ENCODE measurements at regions not wholly inside any gene's neighbourhood (a gene's known extent, or its start where the extent isn't known, plus 50 kb on each side); places are given as distances from the start of the nearest gene placed in this dataset.

- FAIRE-seq, result no peak
- H3K4me1 ChIP-seq (ENCODE audit: control insufficient read depth in 3 of 3, insufficient read depth in 2 of 3, low read depth in 1 of 3, low read length in 2 of 3), result no peaks in the 10 kb centered on the region
- WGBS, 3 donors, result 80 to 94% (median 86%) methylated on average over 1 of the region's 1 CpG
Measured at GRCh38 chr4:36779601-36780000, 464.9 kb upstream of the NWD2 start.

GRCh38 chr4:36785973-36786372, 458.6 kb upstream of the NWD2 start:
- FAIRE-seq, result no peak
- no peak overlapping the region for H3K4me3 ChIP-seq (ENCODE audit: low read depth in 1 of 3, low read length in 3 of 3)
- H3K9me3 ChIP-seq (ENCODE audit: control insufficient read depth in 2 of 2, insufficient read depth in 1 of 2, low read depth in 1 of 2, low read length in 1 of 2), result no peaks in the 10 kb centered on the region
- H3K27me3 ChIP-seq (ENCODE audit: control insufficient read depth in 3 of 3, insufficient read depth in 3 of 3, low read length in 3 of 3), result no peaks in the 10 kb centered on the region
- no peak overlapping the region for H3K27ac ChIP-seq (ENCODE audit: low read depth in 1 of 3, low read length in 2 of 3)
- WGBS, 3 donors, result 50 to 74% (median 52%) methylated on average over 3 of the region's 3 CpGs
- no peaks in the 10 kb centered on the region for H3K4me1 ChIP-seq (ENCODE audit: control insufficient read depth in 3 of 3, insufficient read depth in 2 of 3, low read depth in 1 of 3, low read length in 2 of 3)
- DNase-seq, result no peak
- no peaks in the 10 kb centered on the region for H3K36me3 ChIP-seq (ENCODE audit: control insufficient read depth in 3 of 3, insufficient read depth in 2 of 3, low read depth in 1 of 3, low read length in 3 of 3)

More at GRCh38 chr4:36779601-36780000, 464.9 kb upstream of the NWD2 start:
- no peak overlapping the region for H3K4me3 ChIP-seq (ENCODE audit: low read depth in 1 of 3, low read length in 3 of 3)
- H3K27me3 ChIP-seq (ENCODE audit: control insufficient read depth in 3 of 3, insufficient read depth in 3 of 3, low read length in 3 of 3), result no peaks in the 10 kb centered on the region
- H3K36me3 ChIP-seq (ENCODE audit: control insufficient read depth in 3 of 3, insufficient read depth in 2 of 3, low read depth in 1 of 3, low read length in 3 of 3), result no peaks in the 10 kb centered on the region
- no peaks in the 10 kb centered on the region for H3K9me3 ChIP-seq (ENCODE audit: control insufficient read depth in 2 of 2, insufficient read depth in 1 of 2, low read depth in 1 of 2, low read length in 1 of 2)
- no peak overlapping the region for H3K27ac ChIP-seq (ENCODE audit: low read depth in 1 of 3, low read length in 2 of 3)
- DNase-seq, result no peak

GRCh38 chr4:36786519-36786918, 458.0 kb upstream of the NWD2 start:
- no peaks in the 10 kb centered on the region for H3K4me1 ChIP-seq (ENCODE audit: control insufficient read depth in 3 of 3, insufficient read depth in 2 of 3, low read depth in 1 of 3, low read length in 2 of 3)
- FAIRE-seq (no peak), DNase-seq (no peak)
- H3K36me3 ChIP-seq (ENCODE audit: control insufficient read depth in 3 of 3, insufficient read depth in 2 of 3, low read depth in 1 of 3, low read length in 3 of 3), result no peaks in the 10 kb centered on the region
- H3K27ac ChIP-seq (ENCODE audit: low read depth in 1 of 3, low read length in 2 of 3), result no peak overlapping the region
- no peaks in the 10 kb centered on the region for H3K9me3 ChIP-seq (ENCODE audit: control insufficient read depth in 2 of 2, insufficient read depth in 1 of 2, low read depth in 1 of 2, low read length in 1 of 2)
- H3K4me3 ChIP-seq (ENCODE audit: low read depth in 1 of 3, low read length in 3 of 3), result no peak overlapping the region
- WGBS, 3 donors, result 64 to 81% (median 64%) methylated on average over 2 of the region's 2 CpGs
- no peaks in the 10 kb centered on the region for H3K27me3 ChIP-seq (ENCODE audit: control insufficient read depth in 3 of 3, insufficient read depth in 3 of 3, low read length in 3 of 3)

- no peak overlapping the region for H3K27ac ChIP-seq (ENCODE audit: low read depth in 1 of 3, low read length in 2 of 3)
- FAIRE-seq (no peak), DNase-seq (no peak)
- no peaks in the 10 kb centered on the region for H3K27me3 ChIP-seq (ENCODE audit: control insufficient read depth in 3 of 3, insufficient read depth in 3 of 3, low read length in 3 of 3)
- peaks cover 0 to 2% of the 10 kb centered on the region in 2 donors for H3K9me3 ChIP-seq (ENCODE audit: control insufficient read depth in 2 of 2, insufficient read depth in 1 of 2, low read depth in 1 of 2, low read length in 1 of 2)
- H3K4me3 ChIP-seq (ENCODE audit: low read depth in 1 of 3, low read length in 3 of 3), result no peak overlapping the region
- H3K36me3 ChIP-seq (ENCODE audit: control insufficient read depth in 3 of 3, insufficient read depth in 2 of 3, low read depth in 1 of 3, low read length in 3 of 3), result no peaks in the 10 kb centered on the region
- WGBS, 3 donors, result 54 to 63% (median 61%) methylated on average over 1 of the region's 1 CpG
- H3K4me1 ChIP-seq (ENCODE audit: control insufficient read depth in 3 of 3, insufficient read depth in 2 of 3, low read depth in 1 of 3, low read length in 2 of 3), result no peaks in the 10 kb centered on the region
Measured at GRCh38 chr4:36794716-36795115, 449.8 kb upstream of the NWD2 start.

GRCh38 chr4:36812149-36812548, 432.4 kb upstream of the NWD2 start:
- H3K36me3 ChIP-seq (ENCODE audit: control insufficient read depth in 3 of 3, insufficient read depth in 2 of 3, low read depth in 1 of 3, low read length in 3 of 3), result no peaks in the 10 kb centered on the region
- H3K27me3 ChIP-seq (ENCODE audit: control insufficient read depth in 3 of 3, insufficient read depth in 3 of 3, low read length in 3 of 3), result no peaks in the 10 kb centered on the region
- no peak for FAIRE-seq
- no peak for DNase-seq
- H3K4me3 ChIP-seq (ENCODE audit: low read depth in 1 of 3, low read length in 3 of 3), result no peak overlapping the region
- H3K9me3 ChIP-seq (ENCODE audit: control insufficient read depth in 2 of 2, insufficient read depth in 1 of 2, low read depth in 1 of 2, low read length in 1 of 2), result peaks cover 0 to 5% of the 10 kb centered on the region in 2 donors
- H3K4me1 ChIP-seq (ENCODE audit: control insufficient read depth in 3 of 3, insufficient read depth in 2 of 3, low read depth in 1 of 3, low read length in 2 of 3), result no peaks in the 10 kb centered on the region
- H3K27ac ChIP-seq (ENCODE audit: low read depth in 1 of 3, low read length in 2 of 3), result no peak overlapping the region

- DNase-seq (no peak), FAIRE-seq (no peak)
- WGBS, 3 donors, result 56 to 64% (median 61%) methylated on average over 4 of the region's 4 CpGs
Measured at GRCh38 chr4:36815536-36815935, 429.0 kb upstream of the NWD2 start.

GRCh38 chr4:36823199-36823967, 421.2 kb upstream of the NWD2 start:
- no peak overlapping the region for H3K4me3 ChIP-seq (ENCODE audit: low read depth in 1 of 3, low read length in 3 of 3)
- H3K9me3 ChIP-seq (ENCODE audit: control insufficient read depth in 2 of 2, insufficient read depth in 1 of 2, low read depth in 1 of 2, low read length in 1 of 2), result no peaks in the 10 kb centered on the region
- DNase-seq, result no peak
- 77 to 83% (median 80%) methylated on average over 12 of the region's 12 CpGs for WGBS, 3 donors
- H3K4me1 ChIP-seq (ENCODE audit: control insufficient read depth in 3 of 3, insufficient read depth in 2 of 3, low read depth in 1 of 3, low read length in 2 of 3), result no peaks in the 10 kb centered on the region
- FAIRE-seq, result no peak
- H3K36me3 ChIP-seq (ENCODE audit: control insufficient read depth in 3 of 3, insufficient read depth in 2 of 3, low read depth in 1 of 3, low read length in 3 of 3), result no peaks in the 10 kb centered on the region
- no peaks in the 10 kb centered on the region for H3K27me3 ChIP-seq (ENCODE audit: control insufficient read depth in 3 of 3, insufficient read depth in 3 of 3, low read length in 3 of 3)
- no peak overlapping the region for H3K27ac ChIP-seq (ENCODE audit: low read depth in 1 of 3, low read length in 2 of 3)

More at GRCh38 chr4:36815536-36815935, 429.0 kb upstream of the NWD2 start:
- Histone ChIP-seq H3K27ac (ENCODE audit: low read depth in 1 of 3, low read length in 2 of 3) (no peak overlapping the region), H3K4me3 (ENCODE audit: low read depth in 1 of 3, low read length in 3 of 3) (no peak overlapping the region), H3K36me3 (ENCODE audit: control insufficient read depth in 3 of 3, insufficient read depth in 2 of 3, low read depth in 1 of 3, low read length in 3 of 3) (no peaks in the 10 kb centered on the region), H3K9me3 (ENCODE audit: control insufficient read depth in 2 of 2, insufficient read depth in 1 of 2, low read depth in 1 of 2, low read length in 1 of 2) (peaks cover 0 to 5% of the 10 kb centered on the region in 2 donors), H3K27me3 (ENCODE audit: control insufficient read depth in 3 of 3, insufficient read depth in 3 of 3, low read length in 3 of 3) (no peaks in the 10 kb centered on the region), H3K4me1 (ENCODE audit: control insufficient read depth in 3 of 3, insufficient read depth in 2 of 3, low read depth in 1 of 3, low read length in 2 of 3) (no peaks in the 10 kb centered on the region)

GRCh38 chr4:36824682-36825081, 419.9 kb upstream of the NWD2 start:
- WGBS, 3 donors, result 62 to 66% (median 64%) methylated on average over 3 of the region's 3 CpGs
- Histone ChIP-seq H3K4me3 (ENCODE audit: low read depth in 1 of 3, low read length in 3 of 3) (no peak overlapping the region), H3K36me3 (ENCODE audit: control insufficient read depth in 3 of 3, insufficient read depth in 2 of 3, low read depth in 1 of 3, low read length in 3 of 3) (no peaks in the 10 kb centered on the region), H3K4me1 (ENCODE audit: control insufficient read depth in 3 of 3, insufficient read depth in 2 of 3, low read depth in 1 of 3, low read length in 2 of 3) (no peaks in the 10 kb centered on the region), H3K27ac (ENCODE audit: low read depth in 1 of 3, low read length in 2 of 3) (no peak overlapping the region), H3K27me3 (ENCODE audit: control insufficient read depth in 3 of 3, insufficient read depth in 3 of 3, low read length in 3 of 3) (no peaks in the 10 kb centered on the region), H3K9me3 (ENCODE audit: control insufficient read depth in 2 of 2, insufficient read depth in 1 of 2, low read depth in 1 of 2, low read length in 1 of 2) (no peaks in the 10 kb centered on the region)
- FAIRE-seq, result no peak
- DNase-seq, result no peak

- no peak for DNase-seq
- no peaks in the 10 kb centered on the region for H3K36me3 ChIP-seq (ENCODE audit: control insufficient read depth in 3 of 3, insufficient read depth in 2 of 3, low read depth in 1 of 3, low read length in 3 of 3)
- WGBS, 3 donors, result 55 to 69% (median 57%) methylated on average over 4 of the region's 4 CpGs
- H3K9me3 ChIP-seq (ENCODE audit: control insufficient read depth in 2 of 2, insufficient read depth in 1 of 2, low read depth in 1 of 2, low read length in 1 of 2), result no peaks in the 10 kb centered on the region
- FAIRE-seq, result no peak
- H3K27me3 ChIP-seq (ENCODE audit: control insufficient read depth in 3 of 3, insufficient read depth in 3 of 3, low read length in 3 of 3), result no peaks in the 10 kb centered on the region
- no peaks in the 10 kb centered on the region for H3K4me1 ChIP-seq (ENCODE audit: control insufficient read depth in 3 of 3, insufficient read depth in 2 of 3, low read depth in 1 of 3, low read length in 2 of 3)
- no peak overlapping the region for H3K4me3 ChIP-seq (ENCODE audit: low read depth in 1 of 3, low read length in 3 of 3)
- H3K27ac ChIP-seq (ENCODE audit: low read depth in 1 of 3, low read length in 2 of 3), result no peak overlapping the region
Measured at GRCh38 chr4:36835246-36835645, 409.3 kb upstream of the NWD2 start.
